Keratinocyte (primary cell): ENCODE measurements at regions not wholly inside any gene's neighbourhood (a gene's known extent, or its start where the extent isn't known, plus 50 kb on each side); places are given as distances from the start of the nearest gene placed in this dataset.

ENCODE experiments used
- EZH2 ChIP-seq: IDR thresholded peaks from one replicate; pipeline ENCODE4 v1.6.1; 2012; ENCODE audit warnings: inconsistent platforms, mild to moderate bottlenecking, low read length, moderate library complexity
- TF ChIP-seq, protein P1 (sequence below), 3 experiments: IDR thresholded peaks in 1 of 3; conservative IDR thresholded peaks in 1 of 3; optimal IDR thresholded peaks in 1 of 3; 2 replicates in 2 of 3; 3 replicates in 1 of 3; pipeline versions ENCODE3 to v1.5.1; 2011; ENCODE audit warnings: low read length in 3 of 3, mild to moderate bottlenecking in 3 of 3, moderate library complexity in 2 of 3, control low read depth in 1 of 3, inconsistent platforms in 1 of 3; ENCODE audit not compliant: insufficient read depth in 2 of 3; ENCODE audit errors: extremely low read depth in 1 of 3

DNA sequence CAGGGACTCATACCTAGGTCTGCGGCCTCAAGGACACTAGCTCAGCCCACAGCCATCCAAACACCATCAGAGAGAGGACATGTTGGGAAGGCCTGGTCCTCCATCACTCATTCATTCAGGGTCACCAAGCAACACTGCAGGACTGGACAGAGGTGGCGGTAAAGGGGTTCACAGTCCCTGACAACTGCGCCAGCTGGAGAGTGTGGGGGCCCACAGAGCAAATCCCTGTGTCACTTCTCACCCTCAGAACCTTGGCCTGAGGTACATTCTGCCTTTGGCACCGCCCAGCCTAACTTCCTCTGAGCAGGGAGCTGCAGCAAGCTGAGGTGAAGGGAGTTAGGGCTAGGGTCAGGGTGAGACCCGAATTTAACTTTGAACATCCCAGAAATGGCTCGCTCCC, 106.5 kb downstream of the COPRS start:
- TF ChIP-seq, protein P1, sequence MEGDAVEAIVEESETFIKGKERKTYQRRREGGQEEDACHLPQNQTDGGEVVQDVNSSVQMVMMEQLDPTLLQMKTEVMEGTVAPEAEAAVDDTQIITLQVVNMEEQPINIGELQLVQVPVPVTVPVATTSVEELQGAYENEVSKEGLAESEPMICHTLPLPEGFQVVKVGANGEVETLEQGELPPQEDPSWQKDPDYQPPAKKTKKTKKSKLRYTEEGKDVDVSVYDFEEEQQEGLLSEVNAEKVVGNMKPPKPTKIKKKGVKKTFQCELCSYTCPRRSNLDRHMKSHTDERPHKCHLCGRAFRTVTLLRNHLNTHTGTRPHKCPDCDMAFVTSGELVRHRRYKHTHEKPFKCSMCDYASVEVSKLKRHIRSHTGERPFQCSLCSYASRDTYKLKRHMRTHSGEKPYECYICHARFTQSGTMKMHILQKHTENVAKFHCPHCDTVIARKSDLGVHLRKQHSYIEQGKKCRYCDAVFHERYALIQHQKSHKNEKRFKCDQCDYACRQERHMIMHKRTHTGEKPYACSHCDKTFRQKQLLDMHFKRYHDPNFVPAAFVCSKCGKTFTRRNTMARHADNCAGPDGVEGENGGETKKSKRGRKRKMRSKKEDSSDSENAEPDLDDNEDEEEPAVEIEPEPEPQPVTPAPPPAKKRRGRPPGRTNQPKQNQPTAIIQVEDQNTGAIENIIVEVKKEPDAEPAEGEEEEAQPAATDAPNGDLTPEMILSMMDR (optimal IDR thresholded peaks at IDR 0.05 in 1 of 3, IDR thresholded peaks at IDR 0.05 in 1 of 3, conservative IDR thresholded peaks at IDR 0.05 in 1 of 3; ENCODE audit: extremely low read depth in 1 of 3, insufficient read depth in 2 of 3, low read length in 3 of 3): no peak
- no peak for TF ChIP-seq EZH2
